ENCODE measurements at regions not wholly inside any gene's neighbourhood (a gene's known extent, or its start where the extent isn't known, plus 50 kb on each side); places are given as distances from the start of the nearest gene placed in this dataset.

GRCh38 chr17:31748881-31749280 lies 110.2 kb downstream of the COPRS start:
- no peak overlapping the region for H3K4me3 ChIP-seq (replicated peaks in 1 of 3; ENCODE audit: insufficient read depth in 1 of 3, low read depth in 1 of 3, low read length in 3 of 3)
- no peaks in the 10 kb centered on the region for H3K36me3 ChIP-seq (ENCODE audit: control insufficient read depth in 2 of 2, extremely low read depth in 1 of 2, insufficient read depth in 2 of 2, low read length in 2 of 2)
- no peaks in the 10 kb centered on the region for H4K20me1 ChIP-seq (replicated peaks; ENCODE audit: control insufficient read depth, extremely low read depth, insufficient read depth, low read length)
- peak overlapping the region; percentile 2 for H2AFZ ChIP-seq (ENCODE audit: low read depth, low read length)
- no peak overlapping the region for H3K27ac ChIP-seq (ENCODE audit: insufficient read depth, low read depth, low read length)
- no peak overlapping the region for H3K9ac ChIP-seq (replicated peaks; ENCODE audit: extremely low read depth, insufficient read depth, low read length)
- dilution Hi-C loops (cut with MboI; ENCODE audit: extremely low pct_ligation_motif_present, low sequenced_read_pairs), result no loop called here
- intact Hi-C loops (cut with micrococcal nuclease), result no loop called here
- no peaks in the 10 kb centered on the region for H3K9me1 ChIP-seq (replicated peaks; ENCODE audit: control insufficient read depth, extremely low read depth, insufficient read depth, low read length)
- no TSS peak for BruUV-seq (replicated peaks)
- H3K4me1 ChIP-seq (ENCODE audit: control insufficient read depth, extremely low read depth, insufficient read depth, low read length), result peaks cover 5% of the 10 kb centered on the region
- H3K9me3 ChIP-seq (replicated peaks; ENCODE audit: control insufficient read depth, insufficient read depth, low read length), result no peaks in the 10 kb centered on the region
- no peak overlapping the region for H3K4me2 ChIP-seq (ENCODE audit: insufficient read depth, low read length)
- FAIRE-seq, result peak; percentile 21
- H3K79me2 ChIP-seq (ENCODE audit: control insufficient read depth, insufficient read depth, low read length), result no peaks in the 10 kb centered on the region
- DNase-seq (ENCODE audit: low read depth, low spot score), result no peak
- POLR2A ChIA-PET, result no interaction called here
- TF ChIP-seq POLR2AphosphoS5 (IDR thresholded peaks at IDR 0.05; ENCODE audit: insufficient read depth, low read depth, low read length) (no peak), GATA2 (IDR thresholded peaks at IDR 0.05; ENCODE audit: insufficient read depth, insufficient read length, low read depth, low read length) (no peak), POLR2A (IDR thresholded peaks at IDR 0.05; ENCODE audit: low read depth, low read length) (no peak), MAX (IDR thresholded peaks at IDR 0.05; ENCODE audit: insufficient read depth, insufficient read length) (no peak), FOS (IDR thresholded peaks at IDR 0.05; ENCODE audit: borderline replicate concordance, insufficient read depth, low read length) (no peak), MYC (IDR thresholded peaks at IDR 0.05; ENCODE audit: low read depth, low read length) (no peak), CTCF (IDR thresholded peaks at IDR 0.05; ENCODE audit: extremely low read depth in 1 of 2, insufficient read depth in 1 of 2, low read depth in 1 of 2, low read length in 2 of 2) (no peak), JUN (IDR thresholded peaks at IDR 0.05; ENCODE audit: borderline replicate concordance, insufficient read depth, insufficient read length, low read depth) (no peak), EZH2 (IDR thresholded peaks at IDR 0.05; ENCODE audit: borderline replicate concordance, low read depth, low read length, severe bottlenecking) (no peak)
- H3K27me3 ChIP-seq (ENCODE audit: control insufficient read depth in 2 of 2, insufficient read depth in 2 of 2, low read length in 2 of 2), result peaks cover 0 to 2% of the 10 kb centered on the region in 2 experiments
- CTCF ChIA-PET, result no interaction called here
